Heart left ventricle (tissue), 16 donors: ENCODE measurements at regions not wholly inside any gene's neighbourhood (a gene's known extent, or its start where the extent isn't known, plus 50 kb on each side); places are given as distances from the start of the nearest gene placed in this dataset.

Experiments used
- ATAC-seq, 4 donors: fragments of 200-7000 bp; cut with Tn5 transposase; one replicate each; pipeline ENCODE4 v1.9.1; 2020 to 2022; ENCODE audit warnings: moderate library complexity in 4 of 4, mild to moderate bottlenecking in 3 of 4, moderate number of reproducible peaks in 1 of 4
- DNase-seq, 5 donors: peaks; one replicate each; pipeline ENCODE4 v3.0.0-alpha.2; 2020
- H3K27ac ChIP-seq, 12 donors: fragments of 200-600 bp; sonication (generic) in 4 of 12; one replicate each; pipeline versions ENCODE4 v1.5.0 to v1.8.0; 2016 to 2022; ENCODE audit warnings: mild to moderate bottlenecking in 2 of 12
- H3K27me3 ChIP-seq, 9 donors: fragments of 200-600 bp; sonication (generic) in 2 of 9; one replicate each; pipeline versions ENCODE4 v1.5.1 to v1.8.0; 2016 to 2022; ENCODE audit warnings: mild to moderate bottlenecking in 3 of 9
- H3K36me3 ChIP-seq, 9 donors: fragments of 200-600 bp; sonication (generic) in 2 of 9; one replicate each; pipeline versions ENCODE4 v1.5.0 to v1.8.0; 2018 to 2022; ENCODE audit warnings: mild to moderate bottlenecking in 2 of 9
- H3K4me1 ChIP-seq, 12 donors: fragments of 200-600 bp; sonication (generic) in 4 of 12; one replicate each; pipeline versions ENCODE4 v1.5.0 to v1.8.0; 2016 to 2022; ENCODE audit warnings: mild to moderate bottlenecking in 3 of 12
- H3K4me3 ChIP-seq, 12 donors: fragments of 200-600 bp; sonication (generic) in 4 of 12; one replicate each; pipeline versions ENCODE4 v1.5.0 to v1.8.0; 2017 to 2022; ENCODE audit warnings: mild to moderate bottlenecking in 9 of 12, moderate library complexity in 4 of 12
- H3K9me3 ChIP-seq, 12 donors: fragments of 200-600 bp; sonication (generic) in 4 of 12; one replicate each; pipeline versions ENCODE4 v1.5.0 to v1.8.0; 2016 to 2022; ENCODE audit warnings: mild to moderate bottlenecking in 1 of 12
- CTCF ChIP-seq, 12 donors: fragments of 200-600 bp; sonication (generic) in 4 of 12; IDR thresholded peaks; one replicate each; pipeline versions ENCODE4 v1.5.0 to v1.8.0; 2018 to 2022; ENCODE audit warnings: antibody characterized with exemption in 12 of 12, mild to moderate bottlenecking in 5 of 12
- POLR2A ChIP-seq, 2 donors: fragments of 450-650 bp; IDR thresholded peaks; one replicate each; pipeline ENCODE4 v1.6.1; 2017; ENCODE audit warnings: antibody characterized with exemption in 2 of 2, mild to moderate bottlenecking in 2 of 2, moderate library complexity in 2 of 2
- WGBS, 4 donors: extraction: QIAGEN DNeasy Blood & Tissue Kit in 2 of 4; methylation state at CpG; one replicate each; pipeline versions ENCODE4 v1.1.5 to v1.1.7; 2013 to 2018; 5-methylcytosine and 5-hydroxymethylcytosine counted together
- intact Hi-C, 10 donors: fragments of 100-400 bp; cut with DNase I; formaldehyde crosslinking; loops; one replicate each; pipeline versions ENCODE4 v1.11.1 to v1.14.2; 2022
- donor health status: ischemic (EF 13 %, LVEDD 7.1; RV severe dilation, severe dysfunction).
- donor health status: healthy with polysubstance abuse.
- donor health status: DM: no; HTN: yes; CAD: no.
- donor health status: DM: no; HTN: no; CAD: no.
- donor health status: ischemic (EF 25% LVEDD 6.9; RV normal size, moderate dysfunction).
- donor health status: ischemic (EF 25% LVEDD 5.7; RV mildly dilated, moderate dysfunction).
- donor health status: healthy.
- donor health status: DM: yes; HTN: yes; CAD: no.
- donor health status: ischemic (EF 35%, LVEDD 5.7; RV mildly dilated, moderate dysfunction).
- donor health status: nonischemic (EF 11% LVEDD 7.7; RV severe dilation, severe dysfunction).
- donor health status: DM: yes; HTN: yes; CAD: no.
- donor health status: PGD.
- donor health status: ischemic (EF 29% LVEDD 5.4; RV normal size, mild dysfunction).
- donor health status: nonischemic (EF 23%, LVEDD 6.1; RV moderate dilation, normal function).

GRCh38 chr5:86737579-86737978, 119.8 kb downstream of the COX7C start:
- Histone ChIP-seq H3K27ac (no peak overlapping the region), H3K4me1 (no peaks in the 10 kb centered on the region), H3K9me3 (peaks cover 0 to 28% (median 18%) of the 10 kb centered on the region in 12 donors), H3K4me3 (no peak overlapping the region), H3K27me3 (no peaks in the 10 kb centered on the region), H3K36me3 (no peaks in the 10 kb centered on the region)
- no peak for DNase-seq
- intact Hi-C loops: no loop called here
- WGBS, 4 donors: 70 to 79% (median 73%) methylated on average over 1 of the region's 1 CpG
- no peak for ATAC-seq
- no peak for TF ChIP-seq POLR2A (IDR thresholded peaks at IDR 0.05)
- no peak for TF ChIP-seq CTCF (IDR thresholded peaks at IDR 0.05)

DNA sequence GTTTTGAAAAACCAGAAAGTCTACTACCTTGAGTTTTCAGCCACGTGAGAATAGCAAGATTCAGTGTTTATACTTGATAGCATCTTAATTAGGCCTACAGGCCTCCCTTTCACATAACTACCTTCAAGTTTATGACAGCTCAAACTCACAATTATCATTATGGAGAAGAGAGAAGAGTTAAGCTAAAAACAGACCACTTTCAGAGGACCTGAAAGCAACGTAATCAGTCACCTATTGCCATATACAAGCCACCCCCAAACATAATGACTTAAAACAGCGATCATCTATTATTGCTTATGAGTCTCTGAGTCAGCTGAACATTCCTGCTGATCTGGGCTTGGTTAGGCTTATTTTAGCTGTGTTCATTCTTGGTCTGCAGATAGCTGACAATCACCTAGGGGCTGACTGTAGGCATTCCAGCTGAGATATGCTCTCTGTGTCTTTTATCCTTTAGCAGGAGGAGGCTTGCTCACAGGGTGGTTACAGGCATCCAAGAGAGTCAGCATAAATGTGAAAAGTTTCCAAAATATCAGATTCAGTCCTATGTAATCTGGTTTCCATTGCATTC, 130.9 kb downstream of the COX7C start:
- Histone ChIP-seq H3K36me3 (no peaks in the 10 kb centered on the region), H3K4me1 (no peaks in the 10 kb centered on the region), H3K27ac (no peak overlapping the region), H3K27me3 (no peaks in the 10 kb centered on the region), H3K9me3 (no peaks in the 10 kb centered on the region), H3K4me3 (no peak overlapping the region)
- intact Hi-C loops: no loop called here
- ATAC-seq: no peak
- no peak for TF ChIP-seq CTCF (IDR thresholded peaks at IDR 0.05)
- no peak for TF ChIP-seq POLR2A (IDR thresholded peaks at IDR 0.05)
- 35 to 67% (median 48%) methylated on average over 3 of the region's 3 CpGs for WGBS, 4 donors
- no peak for DNase-seq

GRCh38 chr5:86749841-86750240, 132.1 kb downstream of the COX7C start:
- no peaks in the 10 kb centered on the region for H3K4me1 ChIP-seq
- no peak for ATAC-seq
- intact Hi-C loops: no loop called here

GRCh38 chr5:86756839-86757238, 139.1 kb downstream of the COX7C start:
- Histone ChIP-seq H3K36me3 (no peaks in the 10 kb centered on the region), H3K27ac (no peak overlapping the region), H3K9me3 (no peaks in the 10 kb centered on the region), H3K4me3 (no peak overlapping the region), H3K4me1 (no peaks in the 10 kb centered on the region), H3K27me3 (no peaks in the 10 kb centered on the region)
- no peak for DNase-seq
- no peak for ATAC-seq
- intact Hi-C loops: no loop called here
- TF ChIP-seq POLR2A (IDR thresholded peaks at IDR 0.05) (no peak), CTCF (IDR thresholded peaks at IDR 0.05) (no peak)
- 90 to 100% (median 96%) methylated on average over 1 of the region's 1 CpG for WGBS, 4 donors

More at GRCh38 chr5:86749841-86750240, 132.1 kb downstream of the COX7C start:
- TF ChIP-seq CTCF (IDR thresholded peaks at IDR 0.05): no peak
- TF ChIP-seq POLR2A (IDR thresholded peaks at IDR 0.05): no peak
- Histone ChIP-seq H3K27ac (no peak overlapping the region), H3K36me3 (no peaks in the 10 kb centered on the region), H3K9me3 (no peaks in the 10 kb centered on the region), H3K4me3 (no peak overlapping the region), H3K27me3 (no peaks in the 10 kb centered on the region)
- no peak for DNase-seq
